PC-9 (cell line): ENCODE measurements at regions not wholly inside any gene's neighbourhood (a gene's known extent, or its start where the extent isn't known, plus 50 kb on each side); places are given as distances from the start of the nearest gene placed in this dataset.
"Not testable (repeated sequence)": the region's sequence is repeated elsewhere in the genome, so short reads cannot be mapped to it uniquely, and the experiment has no call there.

Experiments
- BruUV-seq: library from RNA; stranded (reverse); fragments of 400-500 nt; replicated peaks from 2 replicates; lab custom pipeline; 2021; lab: Mats Ljungman, UMichigan
- CTCF ChIA-PET: fragments of 300-600 bp; sonication (Branson Sonifier 250); formaldehyde crosslinking; loops from one replicate; lab custom pipeline; 2022; ENCODE audit warnings: antibody characterized with exemption; lab: Charles Lee
- POLR2A ChIA-PET: fragments of 300-600 bp; sonication (Branson Sonifier 250); formaldehyde crosslinking; loops from one replicate; lab custom pipeline; 2022; ENCODE audit warnings: antibody characterized with exemption; ENCODE audit not compliant: unreplicated experiment; lab: Charles Lee
- DNase-seq, 2 experiments: peaks; one replicate each; pipeline versions ENCODE4 v3.0.0 to v3.0.0-alpha.2; 2015 to 2022; ENCODE audit warnings: mixed read lengths in 1 of 2
- H2AFZ ChIP-seq: fragments of 200-600 bp; sonication (generic); 2 replicates; pipeline ENCODE4 v1.8.1; 2017; ENCODE audit warnings: antibody characterized with exemption
- H3F3A ChIP-seq: fragments of 200-600 bp; sonication (generic); 2 replicates; pipeline ENCODE4 v1.8.1; 2017; ENCODE audit warnings: antibody characterized with exemption, mild to moderate bottlenecking, low read depth; ENCODE audit not compliant: insufficient read depth
- H3K27ac ChIP-seq: fragments of 200-600 bp; sonication (generic); 2 replicates; pipeline ENCODE4 v1.6.1; 2016; ENCODE audit warnings: mixed run types
- H3K27me3 ChIP-seq: fragments of 200-600 bp; sonication (generic); 2 replicates; pipeline ENCODE4 v1.6.1; 2016; ENCODE audit warnings: low read depth, mixed run types; ENCODE audit not compliant: insufficient read depth
- H3K36me3 ChIP-seq: fragments of 200-600 bp; sonication (generic); 2 replicates; pipeline ENCODE4 v1.6.1; 2016; ENCODE audit warnings: low read depth, mixed run types
- H3K4me1 ChIP-seq: fragments of 200-600 bp; sonication (generic); replicated peaks from 2 replicates; pipeline ENCODE4 v1.6.1; 2016; ENCODE audit warnings: mixed run types; ENCODE audit not compliant: insufficient read depth
- H3K4me2 ChIP-seq: fragments of 200-600 bp; sonication (generic); 2 replicates; pipeline ENCODE4 v1.6.1; 2017; ENCODE audit warnings: mixed run types
- H3K4me3 ChIP-seq: fragments of 200-600 bp; sonication (generic); 2 replicates; pipeline ENCODE4 v1.6.1; 2016; ENCODE audit warnings: mixed run types
- H3K79me2 ChIP-seq: fragments of 200-600 bp; sonication (generic); 2 replicates; pipeline ENCODE4 v1.6.1; 2017; ENCODE audit warnings: low read depth, mixed run types
- H3K9me2 ChIP-seq: fragments of 200-600 bp; sonication (generic); 2 replicates; pipeline ENCODE4 v1.8.1; 2017; ENCODE audit warnings: mild to moderate bottlenecking; ENCODE audit not compliant: insufficient read depth
- H3K9me3 ChIP-seq: fragments of 200-600 bp; sonication (generic); 2 replicates; pipeline ENCODE4 v1.8.1; 2016; ENCODE audit warnings: low read depth; ENCODE audit not compliant: insufficient read depth
- H4K20me1 ChIP-seq: fragments of 200-600 bp; sonication (generic); 2 replicates; pipeline ENCODE4 v1.8.1; 2017; ENCODE audit not compliant: insufficient read depth
- EZH2 ChIP-seq: fragments of 200-600 bp; sonication (generic); IDR thresholded peaks from 2 replicates; pipeline ENCODE4 v1.8.0; 2017; ENCODE audit warnings: antibody characterized with exemption, low read depth
- intact Hi-C: fragments of 100-400 bp; cut with micrococcal nuclease; formaldehyde crosslinking; loops from one replicate; pipeline ENCODE4 v1.10.0; 2022; ENCODE audit not compliant: unreplicated experiment
- TF ChIP-seq, protein P1 (sequence below): fragments of 200-600 bp; sonication (generic); conservative IDR thresholded peaks from 2 replicates; pipeline ENCODE4 v1.6.1; 2017; ENCODE audit warnings: mixed run types, antibody characterized with exemption, mild to moderate bottlenecking, moderate library complexity

DNA sequence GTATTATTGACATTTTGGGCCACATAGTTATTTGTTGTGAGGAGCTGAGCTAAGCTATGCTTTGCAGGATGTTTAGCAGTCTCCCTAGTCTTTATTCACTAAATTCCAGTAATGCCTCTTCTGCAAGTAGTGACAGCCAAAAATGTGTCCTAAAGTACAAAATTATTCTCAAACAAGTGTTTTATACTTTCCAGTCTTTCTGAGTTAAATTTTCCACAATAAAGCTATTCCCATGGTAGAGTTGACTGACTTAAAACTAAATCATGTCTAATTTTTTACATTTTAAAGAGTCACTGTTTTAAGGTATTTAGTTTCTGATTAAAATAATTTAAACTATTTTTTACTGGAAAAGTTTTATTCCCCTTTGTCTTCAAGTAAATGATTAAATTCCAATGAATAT lies 717.8 kb upstream of the HS3ST5 start:
- Histone ChIP-seq H3K36me3 (no peaks in the 10 kb centered on the region), H3K9me2 (no peaks in the 10 kb centered on the region), H3K4me2 (no peak overlapping the region), H4K20me1 (no peaks in the 10 kb centered on the region), H3K4me3 (no peak overlapping the region), H3K4me1 (no peaks in the 10 kb centered on the region), H2AFZ (no peak overlapping the region), H3F3A (no peaks in the 10 kb centered on the region), H3K27ac (no peak overlapping the region), H3K9me3 (no peaks in the 10 kb centered on the region), H3K27me3 (no peaks in the 10 kb centered on the region), H3K79me2 (no peaks in the 10 kb centered on the region)
- BruUV-seq, result no TSS peak
- POLR2A ChIA-PET, result no interaction called here
- no peak for DNase-seq
- CTCF ChIA-PET, result no interaction called here
- TF ChIP-seq, protein P1, sequence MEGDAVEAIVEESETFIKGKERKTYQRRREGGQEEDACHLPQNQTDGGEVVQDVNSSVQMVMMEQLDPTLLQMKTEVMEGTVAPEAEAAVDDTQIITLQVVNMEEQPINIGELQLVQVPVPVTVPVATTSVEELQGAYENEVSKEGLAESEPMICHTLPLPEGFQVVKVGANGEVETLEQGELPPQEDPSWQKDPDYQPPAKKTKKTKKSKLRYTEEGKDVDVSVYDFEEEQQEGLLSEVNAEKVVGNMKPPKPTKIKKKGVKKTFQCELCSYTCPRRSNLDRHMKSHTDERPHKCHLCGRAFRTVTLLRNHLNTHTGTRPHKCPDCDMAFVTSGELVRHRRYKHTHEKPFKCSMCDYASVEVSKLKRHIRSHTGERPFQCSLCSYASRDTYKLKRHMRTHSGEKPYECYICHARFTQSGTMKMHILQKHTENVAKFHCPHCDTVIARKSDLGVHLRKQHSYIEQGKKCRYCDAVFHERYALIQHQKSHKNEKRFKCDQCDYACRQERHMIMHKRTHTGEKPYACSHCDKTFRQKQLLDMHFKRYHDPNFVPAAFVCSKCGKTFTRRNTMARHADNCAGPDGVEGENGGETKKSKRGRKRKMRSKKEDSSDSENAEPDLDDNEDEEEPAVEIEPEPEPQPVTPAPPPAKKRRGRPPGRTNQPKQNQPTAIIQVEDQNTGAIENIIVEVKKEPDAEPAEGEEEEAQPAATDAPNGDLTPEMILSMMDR, result no peak
- TF ChIP-seq EZH2, result no peak
- intact Hi-C loops, result no loop called here

DNA sequence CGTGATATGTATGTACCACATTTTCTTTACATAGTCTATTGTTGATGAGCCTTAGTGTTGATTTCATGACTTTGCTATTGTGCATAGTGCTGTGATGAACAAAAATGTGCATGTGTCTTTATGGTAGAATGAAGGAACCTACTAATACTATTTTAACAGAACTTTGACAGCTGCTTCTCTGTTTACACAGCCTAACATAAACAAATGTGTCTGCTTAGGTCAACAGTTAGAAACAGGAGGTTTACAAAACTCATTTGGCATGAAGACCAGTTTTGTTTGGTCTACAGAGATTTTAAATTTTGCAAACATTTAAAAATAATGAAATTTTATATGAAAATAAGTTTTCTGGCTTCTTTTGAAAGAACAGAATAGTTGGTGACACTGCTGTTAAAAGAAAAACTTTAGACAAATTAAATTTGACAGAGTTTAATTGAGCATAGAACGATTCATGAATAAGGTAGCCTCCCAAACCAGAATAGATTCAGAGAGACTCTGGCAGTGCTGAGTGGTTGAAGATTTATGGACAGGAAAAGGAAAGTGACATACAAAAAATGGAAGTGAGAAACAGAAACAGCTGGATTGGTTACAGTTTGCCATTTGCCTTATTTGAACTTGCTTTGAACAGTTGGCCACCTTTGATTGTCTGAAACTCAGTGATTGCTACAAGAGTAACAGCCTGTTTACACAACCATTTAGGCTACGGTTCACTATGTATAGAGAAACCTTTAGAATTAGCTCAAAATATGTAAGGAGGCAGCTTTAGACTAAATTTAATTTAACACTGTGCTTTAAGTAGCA lies 715.8 kb upstream of the HS3ST5 start:
- BruUV-seq, result no TSS peak
- no peaks in the 10 kb centered on the region for H3K27me3 ChIP-seq
- no peaks in the 10 kb centered on the region for H3K9me3 ChIP-seq
- H3K79me2 ChIP-seq, result no peaks in the 10 kb centered on the region
- ChIA-PET CTCF (no interaction called here), POLR2A (no interaction called here)
- H3K4me1 ChIP-seq, result no peaks in the 10 kb centered on the region
- no peaks in the 10 kb centered on the region for H3F3A ChIP-seq
- H3K4me2 ChIP-seq, result no peak overlapping the region
- no peaks in the 10 kb centered on the region for H4K20me1 ChIP-seq
- intact Hi-C loops, result no loop called here
- no peak for DNase-seq
- H3K9me2 ChIP-seq, result no peaks in the 10 kb centered on the region
- H3K4me3 ChIP-seq, result no peak overlapping the region
- H3K36me3 ChIP-seq, result no peaks in the 10 kb centered on the region
- no peak overlapping the region for H3K27ac ChIP-seq
- no peak for TF ChIP-seq EZH2
- TF ChIP-seq, protein P1, result no peak
- H2AFZ ChIP-seq, result no peak overlapping the region

DNA sequence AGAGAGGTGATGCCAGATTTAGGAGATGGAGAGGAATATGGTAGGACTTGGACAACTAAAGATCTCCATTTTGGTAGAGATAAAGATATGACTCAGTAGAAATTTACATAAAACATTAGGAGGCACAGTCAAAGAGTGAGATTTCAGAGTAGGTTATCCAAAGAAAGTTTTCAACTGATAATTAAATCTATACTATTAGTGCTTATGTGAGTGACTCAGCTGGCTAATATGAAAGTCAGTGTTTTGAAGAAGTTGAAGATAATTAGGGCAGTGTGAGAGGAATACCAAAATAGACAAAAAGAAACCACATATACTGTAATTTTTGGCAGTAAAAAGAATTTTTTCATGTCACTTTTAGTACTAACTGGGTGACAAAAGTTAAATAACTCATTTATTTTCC lies 712.8 kb upstream of the HS3ST5 start:
- DNase-seq, result no peak
- no peak overlapping the region for H3K4me3 ChIP-seq
- H2AFZ ChIP-seq, result no peak overlapping the region
- H3K4me2 ChIP-seq, result no peak overlapping the region
- no peaks in the 10 kb centered on the region for H3K4me1 ChIP-seq
- H3K9me3 ChIP-seq, result no peaks in the 10 kb centered on the region
- no peaks in the 10 kb centered on the region for H3K27me3 ChIP-seq
- H3F3A ChIP-seq, result no peaks in the 10 kb centered on the region
- BruUV-seq, result no TSS peak
- no peak for TF ChIP-seq EZH2
- TF ChIP-seq, protein P1, result no peak
- ChIA-PET POLR2A (no interaction called here), CTCF (no interaction called here)
- no peaks in the 10 kb centered on the region for H3K79me2 ChIP-seq
- H3K9me2 ChIP-seq, result no peaks in the 10 kb centered on the region
- intact Hi-C loops, result no loop called here
- no peaks in the 10 kb centered on the region; the same call in 1 of the 2 replicates for H4K20me1 ChIP-seq
- H3K27ac ChIP-seq, result no peak overlapping the region
- no peaks in the 10 kb centered on the region for H3K36me3 ChIP-seq

DNA sequence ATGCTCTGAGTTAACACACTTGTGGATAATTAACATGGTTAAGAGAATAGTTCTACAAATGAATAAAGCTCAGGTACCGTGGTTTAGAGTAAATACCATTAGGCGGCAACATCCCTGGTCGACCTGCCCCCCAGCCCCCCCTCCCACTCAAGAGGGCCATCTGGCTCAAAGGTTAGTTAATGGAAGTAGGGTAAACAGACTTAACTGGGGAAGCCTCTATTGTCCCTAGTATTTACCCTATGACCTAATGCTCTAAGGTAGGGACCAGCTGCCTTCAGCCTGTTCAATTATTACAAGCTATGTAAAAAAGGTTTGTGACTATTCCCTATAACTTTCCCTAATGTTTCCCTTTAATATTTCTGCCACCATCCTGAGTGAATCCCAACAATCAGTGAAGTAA lies 711.4 kb upstream of the HS3ST5 start:
- H3K4me3 ChIP-seq, BruUV-seq, H3K4me2 ChIP-seq, H4K20me1 ChIP-seq, H3K9me2 ChIP-seq, H3F3A ChIP-seq, H3K79me2 ChIP-seq, POLR2A ChIA-PET, CTCF ChIA-PET, H2AFZ ChIP-seq, H3K4me1 ChIP-seq, DNase-seq, intact Hi-C loops, H3K9me3 ChIP-seq, H3K27me3 ChIP-seq, H3K27ac ChIP-seq, H3K36me3 ChIP-seq: not testable (repeated sequence)
